GM12892 (cell line): ENCODE measurements at regions not wholly inside any gene's neighbourhood (a gene's known extent, or its start where the extent isn't known, plus 50 kb on each side); places are given as distances from the start of the nearest gene placed in this dataset.
"Not testable (repeated sequence)": the region's sequence is repeated elsewhere in the genome, so short reads cannot be mapped to it uniquely, and the experiment has no call there.

Experiments used
- DNase-seq: peaks from one replicate; pipeline ENCODE4 v3.0.0; 2011; ENCODE audit not compliant: insufficient read length
- FAIRE-seq: peaks from 2 replicates; lab custom pipeline; 2011; peaks lifted over from hg19 to GRCh38; lab: Jason Lieb, UNC
- POLR2A ChIP-seq: IDR thresholded peaks from 2 replicates; pipeline ENCODE4 v1.6.1; 2011; ENCODE audit warnings: low read depth, low read length, control low read depth
- POLR2AphosphoS5 ChIP-seq: IDR thresholded peaks from 2 replicates; pipeline ENCODE4 v1.6.1; 2011; ENCODE audit warnings: low read depth, low read length, control low read depth
- TAF1 ChIP-seq: IDR thresholded peaks from 2 replicates; pipeline ENCODE4 v1.6.1; 2011; ENCODE audit warnings: low read depth, mild to moderate bottlenecking, control low read depth, low read length, borderline replicate concordance

GRCh38 chr6:90463359-90463758 is 123.5 kb downstream of the MAP3K7 start:
- FAIRE-seq: peak; percentile 38
- no peak for DNase-seq
- TF ChIP-seq TAF1 (no peak), POLR2A (no peak), POLR2AphosphoS5 (no peak)

GRCh38 chr6:90462102-90462501 is 124.8 kb downstream of the MAP3K7 start:
- no peak for TF ChIP-seq POLR2AphosphoS5
- no peak for TF ChIP-seq TAF1
- no peak for TF ChIP-seq POLR2A
- FAIRE-seq (no peak), DNase-seq (no peak)

- FAIRE-seq (no peak), DNase-seq (no peak)
- no peak for TF ChIP-seq POLR2AphosphoS5
- no peak for TF ChIP-seq POLR2A
- TF ChIP-seq TAF1: no peak
Measured at GRCh38 chr6:90461383-90461782, 125.5 kb downstream of the MAP3K7 start.

GRCh38 chr6:90460051-90460450 is 126.8 kb downstream of the MAP3K7 start:
- FAIRE-seq (no peak), DNase-seq (no peak)
- TF ChIP-seq POLR2AphosphoS5 (no peak), POLR2A (no peak), TAF1 (no peak)

GRCh38 chr6:90459225-90459758 is 127.6 kb downstream of the MAP3K7 start:
- no peak for FAIRE-seq
- TF ChIP-seq TAF1: no peak
- no peak for TF ChIP-seq POLR2AphosphoS5

GRCh38 chr6:90458353-90459224 is 128.3 kb downstream of the MAP3K7 start:
- no peak for TF ChIP-seq POLR2A
- no peak for TF ChIP-seq TAF1
- TF ChIP-seq POLR2AphosphoS5: no peak
- DNase-seq (no peak), FAIRE-seq (no peak)

More at GRCh38 chr6:90459225-90459758, 127.6 kb downstream of the MAP3K7 start:
- no peak for DNase-seq

GRCh38 chr6:90457867-90458259 is 129.0 kb downstream of the MAP3K7 start:
- FAIRE-seq (no peak), DNase-seq (no peak)
- TF ChIP-seq POLR2AphosphoS5 (no peak), TAF1 (no peak), POLR2A (no peak)

- DNase-seq, FAIRE-seq: not testable (repeated sequence)
Measured at GRCh38 chr6:90456997-90457866, 129.6 kb downstream of the MAP3K7 start.

- TF ChIP-seq POLR2AphosphoS5: no peak
- TF ChIP-seq TAF1: no peak
- TF ChIP-seq POLR2A: no peak
- FAIRE-seq (no peak), DNase-seq (no peak)
Measured at GRCh38 chr6:90456001-90456400, 130.9 kb downstream of the MAP3K7 start.

- DNase-seq (no peak), FAIRE-seq (no peak)
- TF ChIP-seq POLR2A (no peak), POLR2AphosphoS5 (no peak), TAF1 (no peak)
Measured at GRCh38 chr6:90454836-90455427, 131.9 kb downstream of the MAP3K7 start.

- DNase-seq: no peak
- TF ChIP-seq POLR2AphosphoS5 (no peak), POLR2A (no peak), TAF1 (no peak)
- no peak for FAIRE-seq
Measured at GRCh38 chr6:90450268-90450953, 136.5 kb downstream of the MAP3K7 start.

- FAIRE-seq: no peak
- TF ChIP-seq TAF1: no peak
- no peak for TF ChIP-seq POLR2AphosphoS5
- TF ChIP-seq POLR2A: no peak
Measured at GRCh38 chr6:90449311-90449710, 137.6 kb downstream of the MAP3K7 start.

GRCh38 chr6:90448836-90449235 is 138.0 kb downstream of the MAP3K7 start:
- DNase-seq (no peak), FAIRE-seq (no peak)
- TF ChIP-seq POLR2A (no peak), POLR2AphosphoS5 (no peak), TAF1 (no peak)

More at GRCh38 chr6:90449311-90449710, 137.6 kb downstream of the MAP3K7 start:
- DNase-seq: no peak
